HepG2 (cell line): ENCODE measurements at regions not wholly inside any gene's neighbourhood (a gene's known extent, or its start where the extent isn't known, plus 50 kb on each side); places are given as distances from the start of the nearest gene placed in this dataset.
A peak's percentile ranks its signal among the peaks of the same experiment; 100 is the strongest.

Experiments
- ATAC-seq: fragments of 200-7000 bp; cut with Tn5 transposase; 3 replicates; pipeline ENCODE4 v1.9.1; 2020; ENCODE audit warnings: mild to moderate bottlenecking, moderate library complexity
- BruUV-seq: library from RNA; stranded (reverse); fragments of 400-500 nt; replicated peaks from 2 replicates; lab custom pipeline; 2021; lab: Mats Ljungman, UMichigan
- CTCF ChIA-PET: fragments of 300-600 bp; formaldehyde crosslinking; extraction: SDS; loops from one replicate; lab custom pipeline; 2021; ENCODE audit warnings: low total read pairs, inconsistent platforms, low intra/inter-chr PET ratio; lab: Yijun Ruan, JAX
- POLR2A ChIA-PET: fragments of 350-600 bp; sonication (Branson Sonifier 250); formaldehyde crosslinking; loops from one replicate; lab custom pipeline; 2020; ENCODE audit warnings: antibody characterized with exemption, inconsistent platforms; lab: Yijun Ruan, JAX
- DNase-seq: peaks from one replicate; pipeline ENCODE4 v3.0.0-alpha.2; 2015; ENCODE audit warnings: low spot score
- FAIRE-seq: peaks from 3 replicates; lab custom pipeline; 2011; peaks lifted over from hg19 to GRCh38; lab: Jason Lieb, UNC
- H2AFZ ChIP-seq: one replicate; pipeline ENCODE4 v1.6.1; 2011; ENCODE audit warnings: low read length, inconsistent platforms
- H3K27ac ChIP-seq: fragments of 300-600 bp; 3 replicates; pipeline ENCODE4 v1.8.0; 2011; ENCODE audit warnings: mixed run types, mild to moderate bottlenecking, mixed read lengths, low read length, inconsistent platforms; ENCODE audit not compliant: insufficient read depth; ENCODE audit errors: extremely low read length
- H3K27me3 ChIP-seq, 2 experiments: fragments of 200-600 bp in 1 of 2; 2 replicates in 1 of 2; 3 replicates in 1 of 2; pipeline versions ENCODE4 v1.6.0 to v1.8.0; 2011; ENCODE audit warnings: low read length in 2 of 2, mild to moderate bottlenecking in 2 of 2, moderate library complexity in 2 of 2, inconsistent platforms in 1 of 2; ENCODE audit not compliant: insufficient read depth in 2 of 2, control insufficient read depth in 1 of 2
- H3K36me3 ChIP-seq, 2 experiments: fragments of 200-600 bp in 1 of 2; replicated peaks in 1 of 2; 2 replicates in 1 of 2; 3 replicates in 1 of 2; pipeline versions ENCODE4 v1.5.1 to v1.8.0; 2011; ENCODE audit warnings: low read length in 2 of 2, inconsistent platforms in 1 of 2; ENCODE audit not compliant: insufficient read depth in 2 of 2, control insufficient read depth in 1 of 2
- H3K4me1 ChIP-seq: 2 replicates; pipeline ENCODE4 v1.5.1; 2012; ENCODE audit warnings: low read length, inconsistent platforms; ENCODE audit not compliant: insufficient read depth
- H3K4me2 ChIP-seq: 2 replicates; pipeline ENCODE4 v1.6.0; 2011; ENCODE audit warnings: low read depth, low read length, inconsistent platforms
- H3K4me3 ChIP-seq, 3 experiments: fragments of 200-600 bp in 1 of 3; sonication (generic), shearing (Covaris generic) in 1 of 3; replicated peaks in 1 of 3; 2 replicates each; pipeline ENCODE4 v1.5.1; 2011 to 2016; ENCODE audit warnings: low read length in 3 of 3, inconsistent platforms in 2 of 3, low read depth in 2 of 3, mild to moderate bottlenecking in 2 of 3, control low read depth in 1 of 3, mixed read lengths in 1 of 3; ENCODE audit not compliant: insufficient read depth in 1 of 3
- H3K79me2 ChIP-seq: one replicate; pipeline ENCODE4 v1.6.1; 2011; ENCODE audit warnings: low read length, inconsistent platforms; ENCODE audit not compliant: insufficient read depth
- H3K9ac ChIP-seq: 2 replicates; pipeline ENCODE4 v1.6.0; 2011; ENCODE audit warnings: mild to moderate bottlenecking, low read depth, low read length, inconsistent platforms; ENCODE audit not compliant: insufficient read depth
- H3K9me3 ChIP-seq: 2 replicates; pipeline ENCODE4 v1.5.1; 2012; ENCODE audit warnings: mild to moderate bottlenecking, low read length
- H4K20me1 ChIP-seq: 2 replicates; pipeline ENCODE4 v1.6.0; 2011; ENCODE audit warnings: inconsistent platforms, mild to moderate bottlenecking, low read length, moderate library complexity; ENCODE audit not compliant: insufficient read depth
- HMGA1 ChIP-seq: sonication (generic); formaldehyde crosslinking; conservative IDR thresholded peaks from 2 replicates; pipeline ENCODE4 v1.4.0; 2020; ENCODE audit warnings: missing genetic modification reagents
- MAZ ChIP-seq, 2 experiments: sonication (generic) in 1 of 2; formaldehyde crosslinking in 1 of 2; IDR thresholded peaks; 2 replicates each; pipeline versions ENCODE4 v1.5.0 to v1.6.1; 2012 to 2020; ENCODE audit warnings: low read depth in 2 of 2, mild to moderate bottlenecking in 2 of 2, borderline replicate concordance in 1 of 2, improper control_type of control experiment in 1 of 2, low read length in 1 of 2, missing genetic modification reagents in 1 of 2, moderate library complexity in 1 of 2
- MNT ChIP-seq: fragments of 450-650 bp; IDR thresholded peaks from 2 replicates; pipeline ENCODE4 v1.6.1; 2016
- NKX3-1 ChIP-seq: sonication (generic); formaldehyde crosslinking; IDR thresholded peaks from 2 replicates; pipeline ENCODE4 v1.5.0; 2020; ENCODE audit warnings: missing genetic modification reagents
- NR2F6 ChIP-seq, 2 experiments: IDR thresholded peaks; 2 replicates each; pipeline ENCODE4 v1.6.1; 2016; ENCODE audit warnings: antibody characterized with exemption in 1 of 2, mild to moderate bottlenecking in 1 of 2
- PITX1 ChIP-seq: sonication (generic); formaldehyde crosslinking; IDR thresholded peaks from 2 replicates; pipeline ENCODE4 v1.5.1; 2020; ENCODE audit warnings: mild to moderate bottlenecking, missing genetic modification reagents
- RNF2 ChIP-seq: fragments of 450-650 bp; conservative IDR thresholded peaks from 2 replicates; pipeline ENCODE4 v1.6.1; 2016; ENCODE audit warnings: low read depth
- U2AF2 ChIP-seq: fragments of 200-400 bp; formaldehyde crosslinking; IDR thresholded peaks from 2 replicates; pipeline ENCODE4 v1.6.1; 2017; ENCODE audit warnings: low read depth, mild to moderate bottlenecking, low read length
- ZBTB43 ChIP-seq: sonication (generic); formaldehyde crosslinking; conservative IDR thresholded peaks from 2 replicates; pipeline ENCODE4 v1.4.0; 2020; ENCODE audit warnings: missing genetic modification reagents
- ZNF17 ChIP-seq: sonication (generic); formaldehyde crosslinking; IDR thresholded peaks from 2 replicates; pipeline ENCODE4 v1.5.0; 2020; ENCODE audit warnings: mild to moderate bottlenecking, missing genetic modification reagents
- WGBS: methylation state at CpG from one replicate; pipeline ENCODE4 v1.1.6; 2017; ENCODE audit warnings: low lambda C conversion rate; 5-methylcytosine and 5-hydroxymethylcytosine counted together
- in situ Hi-C: cut with HindIII; loops from 2 replicates; pipeline ENCODE4 v1.10.0; 2017; ENCODE audit warnings: low pct_unique_long_range_greater_than_20kb; ENCODE audit not compliant: extremely low pct_ligation_motif_present
- intact Hi-C: fragments of 100-400 bp; cut with micrococcal nuclease; formaldehyde crosslinking; loops from one replicate; pipeline ENCODE4 v1.10.0; 2022; ENCODE audit not compliant: unreplicated experiment

- no peak for TF ChIP-seq HMGA1
- no peak for TF ChIP-seq ZBTB43 (CRISPR knock-in tag)
- TF ChIP-seq MNT = peak; percentile 100
- no peak for TF ChIP-seq NR2F6 (IDR thresholded peaks at IDR 0.05)
- no peak for TF ChIP-seq NR2F6 (CRISPR knock-in tag; IDR thresholded peaks at IDR 0.05)
- TF ChIP-seq PITX1 (CRISPR knock-in tag) = no peak
- TF ChIP-seq, all 625 proteins: peak for 1
- no peaks in the 10 kb centered on the region for H4K20me1 ChIP-seq
- no peaks in the 10 kb centered on the region for H3K4me1 ChIP-seq
- no peak overlapping the region for H3K4me3 ChIP-seq
- in situ Hi-C loops (no loop called here), intact Hi-C loops (no loop called here)
- H3K79me2 ChIP-seq = no peaks in the 10 kb centered on the region
- H3K9ac ChIP-seq = no peak overlapping the region
- peaks cover 2 to 24% of the 10 kb centered on the region in 2 experiments; a peak in 3 of 5 replicates for H3K27me3 ChIP-seq
- DNase-seq = no peak
- H3K4me2 ChIP-seq = no peak overlapping the region
- no peak for FAIRE-seq
- 0% methylated on average over 3 of the region's 3 CpGs for WGBS
- BruUV-seq = no TSS peak
- H3K36me3 ChIP-seq = no peaks in the 10 kb centered on the region
- no peak for ATAC-seq
- no peak overlapping the region for H3K27ac ChIP-seq
- no peak overlapping the region for H2AFZ ChIP-seq
- no peaks in the 10 kb centered on the region for H3K9me3 ChIP-seq
- ChIA-PET POLR2A (no interaction called here), CTCF (no interaction called here)
Measured at GRCh38 chr7:107907-108306, 84.5 kb upstream of the FAM20C start.

- DNase-seq (no peak), FAIRE-seq (no peak)
- H3K79me2 ChIP-seq = no peaks in the 10 kb centered on the region
- ChIA-PET POLR2A (no interaction called here), CTCF (no interaction called here)
- no peak overlapping the region for H3K27ac ChIP-seq
- no peaks in the 10 kb centered on the region for H3K4me1 ChIP-seq
- H2AFZ ChIP-seq = no peak overlapping the region
- H3K27me3 ChIP-seq = peaks cover 2 to 24% of the 10 kb centered on the region in 2 experiments; a peak in 3 of 5 replicates
- TF ChIP-seq MAZ (IDR thresholded peaks at IDR 0.05; ENCODE audit: borderline replicate concordance, low read depth, low read length) (no peak), MAZ (CRISPR knock-in tag; IDR thresholded peaks at IDR 0.05; ENCODE audit: low read depth) (no peak), NKX3-1 (CRISPR knock-in tag) (no peak), ZNF17 (CRISPR knock-in tag) (no peak), U2AF2 (no peak), RNF2 (no peak)
- TF ChIP-seq, all 625 proteins: peak for 0
- 26% methylated on average over 7 of the region's 10 CpGs for WGBS
- intact Hi-C loops (no loop called here), in situ Hi-C loops (no loop called here)
- Histone ChIP-seq H3K9ac (no peak overlapping the region), H3K9me3 (no peaks in the 10 kb centered on the region), H3K4me2 (no peak overlapping the region), H3K4me3 (no peak overlapping the region), H3K36me3 (no peaks in the 10 kb centered on the region), H4K20me1 (no peaks in the 10 kb centered on the region)
- no TSS peak for BruUV-seq
- no peak for ATAC-seq
Measured at GRCh38 chr7:109094-109493, 83.3 kb upstream of the FAM20C start.
